Hematopoietic multipotent progenitor cell treated with erythropoietin and hydrocortisone succinate and interleukin-3 and kit ligand, for 17 days (in vitro differentiated cells): ENCODE measurements at regions not wholly inside any gene's neighbourhood (a gene's known extent, or its start where the extent isn't known, plus 50 kb on each side); places are given as distances from the start of the nearest gene placed in this dataset.
"Not testable (repeated sequence)": the region's sequence is repeated elsewhere in the genome, so short reads cannot be mapped to it uniquely, and the experiment has no call there.

ENCODE experiments used
- DNase-seq: peaks from one replicate; pipeline ENCODE4 v3.0.0-alpha.2; 2015; ENCODE audit warnings: low spot score

GRCh38 chr3:132084982-132085381 is 50.2 kb upstream of the CPNE4 start:
- DNase-seq, result no peak

GRCh38 chr3:132087356-132087755 is 52.5 kb upstream of the CPNE4 start:
- no peak for DNase-seq

- DNase-seq, result no peak
Measured at GRCh38 chr3:132088291-132088690, 53.5 kb upstream of the CPNE4 start.

GRCh38 chr3:132090921-132091320 is 56.1 kb upstream of the CPNE4 start:
- no peak for DNase-seq

- no peak for DNase-seq
Measured at GRCh38 chr3:132116601-132117000, 81.8 kb upstream of the CPNE4 start.

GRCh38 chr3:132117642-132118041 is 82.8 kb upstream of the CPNE4 start:
- no peak for DNase-seq

GRCh38 chr3:132119531-132119930 is 84.7 kb upstream of the CPNE4 start:
- no peak for DNase-seq

GRCh38 chr3:132124096-132124495 is 89.3 kb upstream of the CPNE4 start:
- no peak for DNase-seq

GRCh38 chr3:132124651-132125284 is 90.0 kb upstream of the CPNE4 start:
- no peak for DNase-seq

- no peak for DNase-seq
Measured at GRCh38 chr3:132134611-132135010, 99.8 kb upstream of the CPNE4 start.

GRCh38 chr3:132135628-132136333 is 101.0 kb upstream of the CPNE4 start:
- DNase-seq, result no peak

- no peak for DNase-seq
Measured at GRCh38 chr3:132136334-132136716, 101.5 kb upstream of the CPNE4 start.

GRCh38 chr3:132136902-132137301 is 102.1 kb upstream of the CPNE4 start:
- DNase-seq, result not testable (repeated sequence)

GRCh38 chr3:132145833-132146232 is 111.0 kb upstream of the CPNE4 start:
- no peak for DNase-seq

- DNase-seq, result no peak
Measured at GRCh38 chr3:132154619-132155018, 119.8 kb upstream of the CPNE4 start.

- DNase-seq, result no peak
Measured at GRCh38 chr3:132159145-132159544, 124.3 kb upstream of the CPNE4 start.

GRCh38 chr3:132160198-132160597 is 125.4 kb upstream of the CPNE4 start:
- DNase-seq, result no peak

GRCh38 chr3:132161608-132162007 is 126.8 kb upstream of the CPNE4 start:
- DNase-seq, result no peak

GRCh38 chr3:132164469-132165092 is 129.8 kb upstream of the CPNE4 start:
- DNase-seq, result no peak

GRCh38 chr3:132167870-132168269 is 133.1 kb upstream of the CPNE4 start:
- no peak for DNase-seq

GRCh38 chr3:132174500-132174899 is 139.7 kb upstream of the CPNE4 start:
- no peak for DNase-seq

GRCh38 chr3:132180337-132180791 is 136.8 kb upstream of the ACP3 start:
- peak; percentile 9 for DNase-seq

GRCh38 chr3:132183811-132184210 is 133.4 kb upstream of the ACP3 start:
- no peak for DNase-seq
